HL-60 (cell line): ENCODE measurements at regions not wholly inside any gene's neighbourhood (a gene's known extent, or its start where the extent isn't known, plus 50 kb on each side); places are given as distances from the start of the nearest gene placed in this dataset.

Experiments
- DNase-seq, 2 experiments: peaks; one replicate each; pipeline ENCODE4 v3.0.0-alpha.2; 2010 to 2020; ENCODE audit warnings: low read depth in 1 of 2, low spot score in 1 of 2
- H3K27ac ChIP-seq: fragments of 250-450 bp; sonication (Bioruptor Pico); replicated peaks from 2 replicates; pipeline ENCODE4 v1.5.1; 2020; ENCODE audit warnings: mild to moderate bottlenecking, moderate library complexity
- H3K27me3 ChIP-seq: fragments of 250-450 bp; sonication (Bioruptor Pico); 2 replicates; pipeline ENCODE4 v1.5.1; 2021; ENCODE audit warnings: mild to moderate bottlenecking, moderate library complexity; ENCODE audit not compliant: insufficient read depth, poor library complexity, severe bottlenecking
- H3K4me3 ChIP-seq: replicated peaks from 2 replicates; pipeline ENCODE4 v1.5.1; 2011; ENCODE audit warnings: mild to moderate bottlenecking, control low read depth, low read length; ENCODE audit not compliant: insufficient read depth
- GABPA ChIP-seq: IDR thresholded peaks from 2 replicates; pipeline ENCODE4 v1.6.1; 2012; ENCODE audit warnings: low read depth
- POLR2AphosphoS5 ChIP-seq: IDR thresholded peaks from 2 replicates; pipeline ENCODE4 v1.6.1; 2012; ENCODE audit warnings: low read depth
- SPI1 ChIP-seq: IDR thresholded peaks from 2 replicates; pipeline ENCODE4 v1.6.1; 2012; ENCODE audit warnings: low read depth, mild to moderate bottlenecking, borderline replicate concordance
- TF ChIP-seq, protein P1 (sequence below): IDR thresholded peaks from one replicate; pipeline ENCODE4 v1.5.1; 2011; ENCODE audit warnings: low read length, control low read depth, inconsistent platforms; ENCODE audit not compliant: insufficient read depth
- TF ChIP-seq, protein P2 (sequence below): IDR thresholded peaks from 2 replicates; pipeline ENCODE4 v1.6.1; 2012; ENCODE audit warnings: low read depth; ENCODE audit not compliant: insufficient replicate concordance

DNA sequence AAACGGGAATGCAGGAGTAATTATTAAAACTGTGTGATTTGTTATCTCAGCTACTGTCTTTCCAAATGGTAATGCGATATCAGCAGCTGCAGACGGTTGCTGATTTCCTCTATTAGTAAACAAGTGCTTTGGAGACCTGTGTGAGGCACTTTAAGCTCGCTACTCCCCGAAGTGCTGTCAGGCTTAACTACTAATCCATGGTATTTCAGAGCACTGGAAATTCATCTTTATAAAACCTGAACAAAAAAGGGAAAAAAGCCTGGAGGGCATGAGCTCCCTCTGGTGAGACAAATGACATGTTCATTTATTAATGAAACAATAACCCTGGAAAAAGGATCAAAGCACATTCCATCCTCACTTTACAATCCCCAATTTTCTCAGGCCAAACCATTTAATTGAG, 143.6 kb upstream of the OTX2 start:
- H3K4me3 ChIP-seq: no peak overlapping the region
- no peak overlapping the region for H3K27ac ChIP-seq
- TF ChIP-seq, protein P1, sequence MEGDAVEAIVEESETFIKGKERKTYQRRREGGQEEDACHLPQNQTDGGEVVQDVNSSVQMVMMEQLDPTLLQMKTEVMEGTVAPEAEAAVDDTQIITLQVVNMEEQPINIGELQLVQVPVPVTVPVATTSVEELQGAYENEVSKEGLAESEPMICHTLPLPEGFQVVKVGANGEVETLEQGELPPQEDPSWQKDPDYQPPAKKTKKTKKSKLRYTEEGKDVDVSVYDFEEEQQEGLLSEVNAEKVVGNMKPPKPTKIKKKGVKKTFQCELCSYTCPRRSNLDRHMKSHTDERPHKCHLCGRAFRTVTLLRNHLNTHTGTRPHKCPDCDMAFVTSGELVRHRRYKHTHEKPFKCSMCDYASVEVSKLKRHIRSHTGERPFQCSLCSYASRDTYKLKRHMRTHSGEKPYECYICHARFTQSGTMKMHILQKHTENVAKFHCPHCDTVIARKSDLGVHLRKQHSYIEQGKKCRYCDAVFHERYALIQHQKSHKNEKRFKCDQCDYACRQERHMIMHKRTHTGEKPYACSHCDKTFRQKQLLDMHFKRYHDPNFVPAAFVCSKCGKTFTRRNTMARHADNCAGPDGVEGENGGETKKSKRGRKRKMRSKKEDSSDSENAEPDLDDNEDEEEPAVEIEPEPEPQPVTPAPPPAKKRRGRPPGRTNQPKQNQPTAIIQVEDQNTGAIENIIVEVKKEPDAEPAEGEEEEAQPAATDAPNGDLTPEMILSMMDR: no peak
- TF ChIP-seq, protein P2, sequence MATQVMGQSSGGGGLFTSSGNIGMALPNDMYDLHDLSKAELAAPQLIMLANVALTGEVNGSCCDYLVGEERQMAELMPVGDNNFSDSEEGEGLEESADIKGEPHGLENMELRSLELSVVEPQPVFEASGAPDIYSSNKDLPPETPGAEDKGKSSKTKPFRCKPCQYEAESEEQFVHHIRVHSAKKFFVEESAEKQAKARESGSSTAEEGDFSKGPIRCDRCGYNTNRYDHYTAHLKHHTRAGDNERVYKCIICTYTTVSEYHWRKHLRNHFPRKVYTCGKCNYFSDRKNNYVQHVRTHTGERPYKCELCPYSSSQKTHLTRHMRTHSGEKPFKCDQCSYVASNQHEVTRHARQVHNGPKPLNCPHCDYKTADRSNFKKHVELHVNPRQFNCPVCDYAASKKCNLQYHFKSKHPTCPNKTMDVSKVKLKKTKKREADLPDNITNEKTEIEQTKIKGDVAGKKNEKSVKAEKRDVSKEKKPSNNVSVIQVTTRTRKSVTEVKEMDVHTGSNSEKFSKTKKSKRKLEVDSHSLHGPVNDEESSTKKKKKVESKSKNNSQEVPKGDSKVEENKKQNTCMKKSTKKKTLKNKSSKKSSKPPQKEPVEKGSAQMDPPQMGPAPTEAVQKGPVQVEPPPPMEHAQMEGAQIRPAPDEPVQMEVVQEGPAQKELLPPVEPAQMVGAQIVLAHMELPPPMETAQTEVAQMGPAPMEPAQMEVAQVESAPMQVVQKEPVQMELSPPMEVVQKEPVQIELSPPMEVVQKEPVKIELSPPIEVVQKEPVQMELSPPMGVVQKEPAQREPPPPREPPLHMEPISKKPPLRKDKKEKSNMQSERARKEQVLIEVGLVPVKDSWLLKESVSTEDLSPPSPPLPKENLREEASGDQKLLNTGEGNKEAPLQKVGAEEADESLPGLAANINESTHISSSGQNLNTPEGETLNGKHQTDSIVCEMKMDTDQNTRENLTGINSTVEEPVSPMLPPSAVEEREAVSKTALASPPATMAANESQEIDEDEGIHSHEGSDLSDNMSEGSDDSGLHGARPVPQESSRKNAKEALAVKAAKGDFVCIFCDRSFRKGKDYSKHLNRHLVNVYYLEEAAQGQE: no peak
- TF ChIP-seq GABPA: no peak
- no peak for TF ChIP-seq SPI1
- TF ChIP-seq POLR2AphosphoS5: no peak
- DNase-seq: no peak
- no peaks in the 10 kb centered on the region for H3K27me3 ChIP-seq

DNA sequence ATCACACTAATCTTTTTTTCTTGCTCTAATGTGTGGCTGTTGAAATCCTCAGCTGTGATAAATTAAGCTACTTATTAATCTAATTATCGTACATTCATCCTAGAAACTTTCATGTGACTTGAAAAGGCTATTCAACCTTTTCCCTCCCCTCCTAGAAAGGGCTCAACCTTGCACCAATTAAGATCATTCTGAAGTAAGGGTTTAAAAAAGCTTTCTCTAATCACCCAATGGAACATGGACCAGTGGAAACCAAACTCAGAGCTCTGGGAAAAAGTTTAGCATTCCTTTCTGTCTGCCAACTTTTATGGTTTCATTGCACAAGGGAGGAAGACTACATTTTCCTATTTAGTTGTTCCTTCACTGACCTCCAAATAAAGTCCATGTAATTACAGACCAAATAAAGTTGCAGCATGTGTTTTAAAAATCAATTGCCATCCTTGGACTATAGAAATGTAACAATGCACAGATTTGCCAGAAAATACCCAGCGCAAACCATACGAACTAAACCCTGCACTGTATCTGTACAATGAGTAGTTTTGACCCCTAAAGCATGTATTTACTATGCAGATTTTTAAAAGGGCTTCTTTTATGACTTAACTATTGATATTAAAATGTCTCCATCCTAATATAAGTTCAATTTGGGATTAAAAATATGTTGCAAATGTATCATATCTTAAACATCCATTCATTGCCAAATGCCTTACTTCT, 142.6 kb upstream of the OTX2 start:
- H3K27me3 ChIP-seq: no peaks in the 10 kb centered on the region

DNA sequence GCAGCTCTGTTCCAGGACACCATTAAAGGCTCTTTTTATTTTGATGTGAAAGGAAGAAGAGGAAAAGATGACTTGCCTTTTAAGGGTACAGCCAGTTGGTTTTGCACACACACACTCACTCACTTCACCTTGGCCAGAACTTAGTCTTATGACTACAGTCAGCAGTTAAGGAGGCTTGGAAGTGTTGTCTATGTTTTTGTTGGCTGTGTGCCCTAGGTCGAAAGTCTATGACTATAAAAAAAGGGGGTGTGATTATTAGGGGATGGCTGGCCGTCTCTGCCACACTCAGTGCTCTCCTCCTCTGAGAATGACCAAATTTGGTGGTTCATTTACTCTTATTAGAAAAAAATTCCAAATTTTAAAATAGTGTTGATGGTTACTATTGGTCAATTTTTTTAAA, 139.5 kb upstream of the OTX2 start:
- H3K4me3 ChIP-seq: no peak overlapping the region
- TF ChIP-seq, protein P1: no peak
- no peak overlapping the region for H3K27ac ChIP-seq
- DNase-seq: no peak
- H3K27me3 ChIP-seq: no peaks in the 10 kb centered on the region

More for the DNA sequence above, 142.6 kb upstream of the OTX2 start:
- Histone ChIP-seq H3K27ac (no peak overlapping the region), H3K4me3 (no peak overlapping the region)
- TF ChIP-seq, protein P2: no peak
- no peak for TF ChIP-seq POLR2AphosphoS5
- no peak for TF ChIP-seq SPI1
- TF ChIP-seq GABPA: no peak
- TF ChIP-seq, protein P1: no peak
- no peak for DNase-seq

DNA sequence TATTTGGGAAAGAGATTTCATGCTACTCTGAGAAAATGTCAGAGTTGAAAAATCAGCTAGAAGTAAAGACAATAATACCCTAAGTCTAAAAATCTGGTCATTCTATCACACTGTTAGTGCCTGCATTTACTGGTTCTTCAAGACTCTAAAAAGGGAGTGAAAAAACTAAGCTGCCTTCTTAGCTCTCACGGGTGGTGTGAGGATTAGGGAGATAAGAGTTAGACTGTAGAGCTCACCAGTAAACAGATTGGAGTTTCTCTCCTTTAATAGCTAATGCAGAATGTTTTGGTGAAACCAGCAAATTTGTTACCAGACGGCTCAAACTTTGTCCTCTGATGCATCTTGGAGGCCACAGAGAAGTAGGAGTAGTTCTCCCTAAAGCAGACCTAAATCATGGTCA, 135.0 kb upstream of the OTX2 start:
- Histone ChIP-seq H3K27ac (no peak overlapping the region), H3K4me3 (no peak overlapping the region), H3K27me3 (no peaks in the 10 kb centered on the region)
- no peak for DNase-seq
- TF ChIP-seq SPI1: no peak
- TF ChIP-seq, protein P1: no peak
- TF ChIP-seq, protein P2: no peak
- no peak for TF ChIP-seq GABPA
- no peak for TF ChIP-seq POLR2AphosphoS5
